ENCODE measurements at regions not wholly inside any gene's neighbourhood (a gene's known extent, or its start where the extent isn't known, plus 50 kb on each side); places are given as distances from the start of the nearest gene placed in this dataset.

DNA sequence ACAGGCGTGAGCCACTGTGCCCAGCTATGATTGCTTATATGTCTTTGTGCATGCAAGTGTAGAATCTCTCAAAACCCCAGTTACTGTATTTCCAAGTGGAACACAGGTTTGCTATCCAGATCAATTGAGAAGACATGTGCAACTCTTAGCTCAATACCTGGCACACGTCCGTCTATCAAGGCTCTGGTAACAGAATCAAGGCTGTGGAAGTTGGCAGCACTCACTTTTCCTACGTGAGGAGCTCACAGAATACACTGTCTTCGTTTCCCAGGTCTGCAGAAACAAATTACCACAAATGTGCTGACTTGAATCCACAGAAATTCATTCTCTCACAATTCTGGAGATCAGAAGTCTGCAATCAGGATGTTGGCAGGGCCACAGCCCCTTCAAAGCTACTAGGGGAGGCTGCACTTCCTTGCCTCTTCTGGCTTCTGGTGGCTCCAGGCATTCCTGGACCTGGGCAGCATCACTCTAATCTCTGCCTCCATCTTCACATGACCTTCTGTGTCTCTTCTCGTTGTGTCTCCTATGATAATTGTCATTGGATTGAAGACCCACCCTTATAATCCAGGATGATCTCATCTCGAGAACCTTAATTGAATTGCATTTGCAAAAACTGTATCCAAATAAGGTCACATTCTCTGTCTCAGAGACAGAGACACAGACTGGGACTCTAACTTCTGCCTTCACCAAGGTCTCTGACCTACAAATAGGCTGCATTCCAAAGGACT, 84.8 kb upstream of the C7orf33 start:
- no peak for TF ChIP-seq MXI1 (IDR thresholded peaks at IDR 0.05; ENCODE audit: low read depth, low read length)
- TF ChIP-seq, protein P1, sequence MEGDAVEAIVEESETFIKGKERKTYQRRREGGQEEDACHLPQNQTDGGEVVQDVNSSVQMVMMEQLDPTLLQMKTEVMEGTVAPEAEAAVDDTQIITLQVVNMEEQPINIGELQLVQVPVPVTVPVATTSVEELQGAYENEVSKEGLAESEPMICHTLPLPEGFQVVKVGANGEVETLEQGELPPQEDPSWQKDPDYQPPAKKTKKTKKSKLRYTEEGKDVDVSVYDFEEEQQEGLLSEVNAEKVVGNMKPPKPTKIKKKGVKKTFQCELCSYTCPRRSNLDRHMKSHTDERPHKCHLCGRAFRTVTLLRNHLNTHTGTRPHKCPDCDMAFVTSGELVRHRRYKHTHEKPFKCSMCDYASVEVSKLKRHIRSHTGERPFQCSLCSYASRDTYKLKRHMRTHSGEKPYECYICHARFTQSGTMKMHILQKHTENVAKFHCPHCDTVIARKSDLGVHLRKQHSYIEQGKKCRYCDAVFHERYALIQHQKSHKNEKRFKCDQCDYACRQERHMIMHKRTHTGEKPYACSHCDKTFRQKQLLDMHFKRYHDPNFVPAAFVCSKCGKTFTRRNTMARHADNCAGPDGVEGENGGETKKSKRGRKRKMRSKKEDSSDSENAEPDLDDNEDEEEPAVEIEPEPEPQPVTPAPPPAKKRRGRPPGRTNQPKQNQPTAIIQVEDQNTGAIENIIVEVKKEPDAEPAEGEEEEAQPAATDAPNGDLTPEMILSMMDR (IDR thresholded peaks at IDR 0.05 in 2 of 3, conservative IDR thresholded peaks at IDR 0.05 in 1 of 3; ENCODE audit: control insufficient read depth in 2 of 3, extremely low read depth in 1 of 3, insufficient read depth in 1 of 3, low read depth in 3 of 3, low read length in 3 of 3): no peak
- TF ChIP-seq RCOR1 (conservative IDR thresholded peaks at IDR 0.05; ENCODE audit: low read depth, low read length): no peak
- no peak for TF ChIP-seq SMC3 (IDR thresholded peaks at IDR 0.05; ENCODE audit: borderline replicate concordance, low read length)
- TF ChIP-seq IKZF1 (conservative IDR thresholded peaks at IDR 0.05): no peak
- TF ChIP-seq CBFB (IDR thresholded peaks at IDR 0.05; ENCODE audit: low read depth): no peak
- TF ChIP-seq POLR2A (IDR thresholded peaks at IDR 0.05; ENCODE audit: low read depth, low read length): no peak
- TF ChIP-seq ETV6 (conservative IDR thresholded peaks at IDR 0.05 in 1 of 2, IDR thresholded peaks at IDR 0.05 in 1 of 2; ENCODE audit: borderline replicate concordance in 1 of 2, low read depth in 1 of 2): no peak
- TF ChIP-seq, protein P2, sequence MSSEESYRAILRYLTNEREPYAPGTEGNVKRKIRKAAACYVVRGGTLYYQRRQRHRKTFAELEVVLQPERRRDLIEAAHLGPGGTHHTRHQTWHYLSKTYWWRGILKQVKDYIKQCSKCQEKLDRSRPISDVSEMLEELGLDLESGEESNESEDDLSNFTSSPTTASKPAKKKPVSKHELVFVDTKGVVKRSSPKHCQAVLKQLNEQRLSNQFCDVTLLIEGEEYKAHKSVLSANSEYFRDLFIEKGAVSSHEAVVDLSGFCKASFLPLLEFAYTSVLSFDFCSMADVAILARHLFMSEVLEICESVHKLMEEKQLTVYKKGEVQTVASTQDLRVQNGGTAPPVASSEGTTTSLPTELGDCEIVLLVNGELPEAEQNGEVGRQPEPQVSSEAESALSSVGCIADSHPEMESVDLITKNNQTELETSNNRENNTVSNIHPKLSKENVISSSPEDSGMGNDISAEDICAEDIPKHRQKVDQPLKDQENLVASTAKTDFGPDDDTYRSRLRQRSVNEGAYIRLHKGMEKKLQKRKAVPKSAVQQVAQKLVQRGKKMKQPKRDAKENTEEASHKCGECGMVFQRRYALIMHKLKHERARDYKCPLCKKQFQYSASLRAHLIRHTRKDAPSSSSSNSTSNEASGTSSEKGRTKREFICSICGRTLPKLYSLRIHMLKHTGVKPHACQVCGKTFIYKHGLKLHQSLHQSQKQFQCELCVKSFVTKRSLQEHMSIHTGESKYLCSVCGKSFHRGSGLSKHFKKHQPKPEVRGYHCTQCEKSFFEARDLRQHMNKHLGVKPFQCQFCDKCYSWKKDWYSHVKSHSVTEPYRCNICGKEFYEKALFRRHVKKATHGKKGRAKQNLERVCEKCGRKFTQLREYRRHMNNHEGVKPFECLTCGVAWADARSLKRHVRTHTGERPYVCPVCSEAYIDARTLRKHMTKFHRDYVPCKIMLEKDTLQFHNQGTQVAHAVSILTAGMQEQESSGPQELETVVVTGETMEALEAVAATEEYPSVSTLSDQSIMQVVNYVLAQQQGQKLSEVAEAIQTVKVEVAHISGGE (CRISPR knock-in tag; IDR thresholded peaks at IDR 0.05): no peak
- TF ChIP-seq STAT1 (conservative IDR thresholded peaks at IDR 0.05): no peak
- TF ChIP-seq CHD1 (IDR thresholded peaks at IDR 0.05; ENCODE audit: low read depth, low read length): no peak
- TF ChIP-seq, protein P3, sequence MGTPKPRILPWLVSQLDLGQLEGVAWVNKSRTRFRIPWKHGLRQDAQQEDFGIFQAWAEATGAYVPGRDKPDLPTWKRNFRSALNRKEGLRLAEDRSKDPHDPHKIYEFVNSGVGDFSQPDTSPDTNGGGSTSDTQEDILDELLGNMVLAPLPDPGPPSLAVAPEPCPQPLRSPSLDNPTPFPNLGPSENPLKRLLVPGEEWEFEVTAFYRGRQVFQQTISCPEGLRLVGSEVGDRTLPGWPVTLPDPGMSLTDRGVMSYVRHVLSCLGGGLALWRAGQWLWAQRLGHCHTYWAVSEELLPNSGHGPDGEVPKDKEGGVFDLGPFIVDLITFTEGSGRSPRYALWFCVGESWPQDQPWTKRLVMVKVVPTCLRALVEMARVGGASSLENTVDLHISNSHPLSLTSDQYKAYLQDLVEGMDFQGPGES (IDR thresholded peaks at IDR 0.05): no peak
- no peak for TF ChIP-seq CREM (IDR thresholded peaks at IDR 0.05; ENCODE audit: low read depth)

Measured in GM12878 (cell line).